Esophagus squamous epithelium (tissue), 5 donors: ENCODE measurements at regions not wholly inside any gene's neighbourhood (a gene's known extent, or its start where the extent isn't known, plus 50 kb on each side); places are given as distances from the start of the nearest gene placed in this dataset.

Source experiments
- DNase-seq: peaks from one replicate; lab custom pipeline; 2025; lab: John Stamatoyannopoulos, UW
- H3K27ac ChIP-seq, 4 donors: fragments of 200-600 bp; sonication (generic); one replicate each; pipeline ENCODE4 v1.5.1; 2016 to 2019; ENCODE audit warnings: mild to moderate bottlenecking in 1 of 4
- H3K27me3 ChIP-seq, 4 donors: fragments of 200-600 bp; sonication (generic); 1 replicate in 3 of 4; 2 replicates in 1 of 4; pipeline versions ENCODE4 v1.5.1 to v1.6.0; 2017 to 2021; ENCODE audit warnings: antibody characterized with exemption in 1 of 4
- H3K36me3 ChIP-seq, 3 donors: fragments of 200-600 bp; sonication (generic); one replicate each; pipeline ENCODE4 v1.5.1; 2016 to 2019
- H3K4me1 ChIP-seq, 3 donors: fragments of 200-600 bp; sonication (generic); one replicate each; pipeline ENCODE4 v1.5.1; 2017 to 2019
- H3K4me3 ChIP-seq, 4 donors: fragments of 200-600 bp; sonication (generic); 1 replicate in 3 of 4; 2 replicates in 1 of 4; pipeline ENCODE4 v1.5.1; 2016 to 2019; ENCODE audit warnings: mild to moderate bottlenecking in 2 of 4, moderate library complexity in 1 of 4
- H3K9me3 ChIP-seq, 3 donors: fragments of 200-600 bp; sonication (generic); one replicate each; pipeline ENCODE4 v1.5.1; 2016 to 2019
- CTCF ChIP-seq, 6 experiments: fragments of 450-650 bp in 4 of 6; fragments of 200-600 bp in 2 of 6; sonication (generic) in 2 of 6; IDR thresholded peaks; one replicate each; pipeline ENCODE4 v1.5.1; 2016 to 2019; ENCODE audit warnings: antibody characterized with exemption in 6 of 6, mild to moderate bottlenecking in 4 of 6, moderate library complexity in 4 of 6
- POLR2A ChIP-seq, 4 donors: fragments of 450-650 bp; IDR thresholded peaks; one replicate each; pipeline ENCODE4 v1.6.1; 2017; ENCODE audit warnings: antibody characterized with exemption in 4 of 4, mild to moderate bottlenecking in 4 of 4, moderate library complexity in 3 of 4
- WGBS, 2 donors: methylation state at CpG; one replicate each; pipeline ENCODE4 v1.1.5; 2018; 5-methylcytosine and 5-hydroxymethylcytosine counted together
- intact Hi-C: fragments of 100-400 bp; cut with DNase I; formaldehyde crosslinking; loops from one replicate; pipeline ENCODE4 v1.15.0; 2022
- donor health status: DM: yes; HTN: yes; CAD: no.

GRCh38 chr13:58865286-58865685 is 1233.7 kb downstream of the PCDH17 start:
- no peak for DNase-seq
- Histone ChIP-seq H3K9me3 (no peaks in the 10 kb centered on the region), H3K27ac (no peak overlapping the region), H3K4me1 (peaks cover 0 to 5% (median 5%) of the 10 kb centered on the region in 3 donors), H3K27me3 (no peaks in the 10 kb centered on the region), H3K36me3 (no peaks in the 10 kb centered on the region), H3K4me3 (no peak overlapping the region)
- intact Hi-C loops: no loop called here
- TF ChIP-seq CTCF (IDR thresholded peaks at IDR 0.05): no peak
- TF ChIP-seq POLR2A (IDR thresholded peaks at IDR 0.05): no peak

GRCh38 chr13:58869566-58869965 is 1238.0 kb downstream of the PCDH17 start:
- intact Hi-C loops: no loop called here
- no peak for DNase-seq
- Histone ChIP-seq H3K9me3 (no peaks in the 10 kb centered on the region), H3K4me1 (no peaks in the 10 kb centered on the region), H3K27me3 (no peaks in the 10 kb centered on the region), H3K4me3 (no peak overlapping the region), H3K27ac (peak overlapping the region in 1 of 4 donors; percentile 11), H3K36me3 (no peaks in the 10 kb centered on the region)
- TF ChIP-seq CTCF (IDR thresholded peaks at IDR 0.05): no peak
- no peak for TF ChIP-seq POLR2A (IDR thresholded peaks at IDR 0.05)
- WGBS, 2 donors: 30 to 35% methylated on average over 1 of the region's 1 CpG

- DNase-seq: no peak
- no peak for TF ChIP-seq CTCF (IDR thresholded peaks at IDR 0.05)
- no peak for TF ChIP-seq POLR2A (IDR thresholded peaks at IDR 0.05)
- Histone ChIP-seq H3K27me3 (no peaks in the 10 kb centered on the region), H3K36me3 (no peaks in the 10 kb centered on the region), H3K4me3 (no peak overlapping the region), H3K9me3 (no peaks in the 10 kb centered on the region), H3K4me1 (no peaks in the 10 kb centered on the region), H3K27ac (no peak overlapping the region)
- 73 to 83% methylated on average over 1 of the region's 1 CpG for WGBS, 2 donors
- intact Hi-C loops: no loop called here
Measured at GRCh38 chr13:58876473-58876872, 1244.9 kb downstream of the PCDH17 start.

- Histone ChIP-seq H3K9me3 (no peaks in the 10 kb centered on the region), H3K4me3 (no peak overlapping the region), H3K27ac (no peak overlapping the region), H3K27me3 (no peaks in the 10 kb centered on the region), H3K36me3 (no peaks in the 10 kb centered on the region), H3K4me1 (no peaks in the 10 kb centered on the region)
- DNase-seq: no peak
- TF ChIP-seq CTCF (IDR thresholded peaks at IDR 0.05) (no peak), POLR2A (IDR thresholded peaks at IDR 0.05) (no peak)
- intact Hi-C loops: no loop called here
Measured at GRCh38 chr13:58879114-58879513, 1247.6 kb downstream of the PCDH17 start.

- WGBS, 2 donors: 34 to 44% methylated on average over 4 of the region's 4 CpGs
Measured at GRCh38 chr13:58882516-58882915, 1251.0 kb downstream of the PCDH17 start.

More at GRCh38 chr13:58882516-58882915, 1251.0 kb downstream of the PCDH17 start:
- Histone ChIP-seq H3K4me1 (no peaks in the 10 kb centered on the region), H3K27ac (no peak overlapping the region), H3K36me3 (no peaks in the 10 kb centered on the region), H3K4me3 (no peak overlapping the region), H3K9me3 (no peaks in the 10 kb centered on the region), H3K27me3 (no peaks in the 10 kb centered on the region)
- no peak for TF ChIP-seq POLR2A (IDR thresholded peaks at IDR 0.05)
- TF ChIP-seq CTCF (IDR thresholded peaks at IDR 0.05): no peak
- intact Hi-C loops: no loop called here
- no peak for DNase-seq
